ENCODE measurements at regions not wholly inside any gene's neighbourhood (a gene's known extent, or its start where the extent isn't known, plus 50 kb on each side); places are given as distances from the start of the nearest gene placed in this dataset.
"Not testable (repeated sequence)": the region's sequence is repeated elsewhere in the genome, so short reads cannot be mapped to it uniquely, and the experiment has no call there.

- no peaks in the 10 kb centered on the region for H3K36me3 Mint-ChIP-seq (ENCODE audit: insufficient read depth, unreplicated experiment)
- CTCF ChIA-PET = interaction anchor here (0.9 to 1.9 kb wide), 7 partner anchors 9 to 142 kb away, joined by 3 to 6 read pairs (median 3); no protein-coding TSS in a partner anchor
- no peak for DNase-seq
- H3K4me1 Mint-ChIP-seq (ENCODE audit: low read depth, unreplicated experiment) = peaks cover 38% of the 10 kb centered on the region
- H3K27ac Mint-ChIP-seq (ENCODE audit: unreplicated experiment) = no peak overlapping the region
- intact Hi-C loops (cut with micrococcal nuclease; ENCODE audit: unreplicated experiment) = loop anchor here (2.0 to 5.0 kb wide), 2 partner anchors 95 to 293 kb away; partner anchors contain the start of gene SIRPA
- H3K27me3 Mint-ChIP-seq (ENCODE audit: unreplicated experiment) = no peaks in the 10 kb centered on the region
- H3K9me3 Mint-ChIP-seq (ENCODE audit: low read depth, unreplicated experiment) = no peaks in the 10 kb centered on the region
- H3K4me3 Mint-ChIP-seq (ENCODE audit: low read depth, unreplicated experiment) = peak overlapping the region; percentile 75
- BruUV-seq (replicated peaks) = no TSS peak
- TF ChIP-seq CTCF (IDR thresholded peaks at IDR 0.05; ENCODE audit: unreplicated experiment) = no peak
Measured at GRCh38 chr20:1801929-1802306, 93.3 kb upstream of the SIRPA start.

- Mint-ChIP-seq H3K27me3 (ENCODE audit: unreplicated experiment) (no peaks in the 10 kb centered on the region), H3K36me3 (ENCODE audit: insufficient read depth, unreplicated experiment) (no peaks in the 10 kb centered on the region), H3K4me1 (ENCODE audit: low read depth, unreplicated experiment) (peaks cover 38% of the 10 kb centered on the region), H3K27ac (ENCODE audit: unreplicated experiment) (no peak overlapping the region), H3K9me3 (ENCODE audit: low read depth, unreplicated experiment) (no peaks in the 10 kb centered on the region), H3K4me3 (ENCODE audit: low read depth, unreplicated experiment) (peak overlapping the region; percentile 75)
- no peak for DNase-seq
- intact Hi-C loops (cut with micrococcal nuclease; ENCODE audit: unreplicated experiment) = loop anchor here (2.0 to 5.0 kb wide), 2 partner anchors 96 to 293 kb away; partner anchors contain the start of gene SIRPA
- CTCF ChIA-PET = interaction anchor here (0.9 to 1.9 kb wide), 5 partner anchors 10 to 142 kb away, joined by 3 to 6 read pairs (median 3); no protein-coding TSS in a partner anchor
- TF ChIP-seq CTCF (IDR thresholded peaks at IDR 0.05; ENCODE audit: unreplicated experiment) = no peak
- BruUV-seq (replicated peaks) = no TSS peak
Measured at GRCh38 chr20:1801225-1801928, 93.8 kb upstream of the SIRPA start.

GRCh38 chr20:1800777-1801176 is 94.4 kb upstream of the SIRPA start:
- BruUV-seq (replicated peaks) = no TSS peak
- no peaks in the 10 kb centered on the region for H3K27me3 Mint-ChIP-seq (ENCODE audit: unreplicated experiment)
- DNase-seq = no peak
- CTCF ChIA-PET = no interaction called here
- H3K27ac Mint-ChIP-seq (ENCODE audit: unreplicated experiment) = no peak overlapping the region
- H3K36me3 Mint-ChIP-seq (ENCODE audit: insufficient read depth, unreplicated experiment) = no peaks in the 10 kb centered on the region
- no peaks in the 10 kb centered on the region for H3K9me3 Mint-ChIP-seq (ENCODE audit: low read depth, unreplicated experiment)
- peaks cover 38% of the 10 kb centered on the region for H3K4me1 Mint-ChIP-seq (ENCODE audit: low read depth, unreplicated experiment)
- no peak for TF ChIP-seq CTCF (IDR thresholded peaks at IDR 0.05; ENCODE audit: unreplicated experiment)
- no peak overlapping the region for H3K4me3 Mint-ChIP-seq (ENCODE audit: low read depth, unreplicated experiment)
- intact Hi-C loops (cut with micrococcal nuclease; ENCODE audit: unreplicated experiment) = loop anchor here (2.0 to 5.0 kb wide), 2 partner anchors 97 to 292 kb away; partner anchors contain the start of gene SIRPA

- Mint-ChIP-seq H3K36me3 (ENCODE audit: insufficient read depth, unreplicated experiment) (no peaks in the 10 kb centered on the region), H3K4me1 (ENCODE audit: low read depth, unreplicated experiment) (peaks cover 38% of the 10 kb centered on the region), H3K9me3 (ENCODE audit: low read depth, unreplicated experiment) (no peaks in the 10 kb centered on the region), H3K4me3 (ENCODE audit: low read depth, unreplicated experiment) (no peak overlapping the region), H3K27ac (ENCODE audit: unreplicated experiment) (no peak overlapping the region), H3K27me3 (ENCODE audit: unreplicated experiment) (no peaks in the 10 kb centered on the region)
- no peak for TF ChIP-seq CTCF (IDR thresholded peaks at IDR 0.05; ENCODE audit: unreplicated experiment)
- no TSS peak for BruUV-seq (replicated peaks)
- intact Hi-C loops (cut with micrococcal nuclease; ENCODE audit: unreplicated experiment) = loop anchor here (2.0 to 5.0 kb wide), 2 partner anchors 97 to 291 kb away; partner anchors contain the start of gene SIRPA
- no peak for DNase-seq
- CTCF ChIA-PET = no interaction called here
Measured at GRCh38 chr20:1800180-1800579, 95.0 kb upstream of the SIRPA start.

- H3K27ac Mint-ChIP-seq (ENCODE audit: unreplicated experiment); BruUV-seq (replicated peaks); DNase-seq; H3K36me3 Mint-ChIP-seq (ENCODE audit: insufficient read depth, unreplicated experiment); H3K9me3 Mint-ChIP-seq (ENCODE audit: low read depth, unreplicated experiment); H3K4me3 Mint-ChIP-seq (ENCODE audit: low read depth, unreplicated experiment); H3K27me3 Mint-ChIP-seq (ENCODE audit: unreplicated experiment): not testable (repeated sequence)
- intact Hi-C loops (cut with micrococcal nuclease; ENCODE audit: unreplicated experiment) = loop anchor here (2.0 to 5.0 kb wide), 2 partner anchors 98 to 291 kb away; partner anchors contain the start of gene SIRPA
- CTCF ChIA-PET = interaction anchor here (0.7 kb wide), 1 partner anchor 36 kb away, joined by 3 read pairs; no protein-coding TSS in a partner anchor
- H3K4me1 Mint-ChIP-seq (ENCODE audit: low read depth, unreplicated experiment) = peaks cover 36% of the 10 kb centered on the region
Measured at GRCh38 chr20:1799746-1800145, 95.5 kb upstream of the SIRPA start.
